Fibroblast of villous mesenchyme (primary cell): ENCODE measurements at regions not wholly inside any gene's neighbourhood (a gene's known extent, or its start where the extent isn't known, plus 50 kb on each side); places are given as distances from the start of the nearest gene placed in this dataset.

Experiments used
- DNase-seq: peaks from one replicate; pipeline ENCODE4 v3.0.0-alpha.2; 2010; ENCODE audit warnings: low read depth
- H3K4me3 ChIP-seq: 2 replicates; pipeline ENCODE4 v1.5.1; 2011; ENCODE audit warnings: low read depth, mild to moderate bottlenecking, low read length
- TF ChIP-seq, protein P1 (sequence below): IDR thresholded peaks from 2 replicates; pipeline ENCODE4 v1.5.1; 2012; ENCODE audit warnings: low read depth, mild to moderate bottlenecking, low read length; ENCODE audit not compliant: insufficient read depth

DNA sequence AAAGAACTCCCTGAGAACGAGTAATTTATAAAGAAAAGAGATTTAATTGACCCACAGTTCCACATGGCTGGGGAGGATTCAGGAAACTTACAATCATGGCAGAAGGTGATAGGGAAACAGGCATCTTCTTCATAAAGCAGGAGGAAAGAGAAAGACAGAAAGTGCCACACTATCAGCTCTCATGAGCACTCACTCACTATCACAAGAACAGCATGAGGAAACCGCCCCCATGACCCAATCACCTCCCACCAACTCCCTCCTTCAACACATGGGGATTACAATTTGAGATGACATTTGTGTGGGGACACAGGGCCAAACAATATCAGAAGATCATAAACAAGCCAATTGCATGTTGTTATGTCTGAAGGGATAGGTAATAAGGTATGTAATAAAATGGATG is 935.9 kb upstream of the COX7C start:
- TF ChIP-seq, protein P1, sequence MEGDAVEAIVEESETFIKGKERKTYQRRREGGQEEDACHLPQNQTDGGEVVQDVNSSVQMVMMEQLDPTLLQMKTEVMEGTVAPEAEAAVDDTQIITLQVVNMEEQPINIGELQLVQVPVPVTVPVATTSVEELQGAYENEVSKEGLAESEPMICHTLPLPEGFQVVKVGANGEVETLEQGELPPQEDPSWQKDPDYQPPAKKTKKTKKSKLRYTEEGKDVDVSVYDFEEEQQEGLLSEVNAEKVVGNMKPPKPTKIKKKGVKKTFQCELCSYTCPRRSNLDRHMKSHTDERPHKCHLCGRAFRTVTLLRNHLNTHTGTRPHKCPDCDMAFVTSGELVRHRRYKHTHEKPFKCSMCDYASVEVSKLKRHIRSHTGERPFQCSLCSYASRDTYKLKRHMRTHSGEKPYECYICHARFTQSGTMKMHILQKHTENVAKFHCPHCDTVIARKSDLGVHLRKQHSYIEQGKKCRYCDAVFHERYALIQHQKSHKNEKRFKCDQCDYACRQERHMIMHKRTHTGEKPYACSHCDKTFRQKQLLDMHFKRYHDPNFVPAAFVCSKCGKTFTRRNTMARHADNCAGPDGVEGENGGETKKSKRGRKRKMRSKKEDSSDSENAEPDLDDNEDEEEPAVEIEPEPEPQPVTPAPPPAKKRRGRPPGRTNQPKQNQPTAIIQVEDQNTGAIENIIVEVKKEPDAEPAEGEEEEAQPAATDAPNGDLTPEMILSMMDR, result no peak
- H3K4me3 ChIP-seq, result no peak overlapping the region

DNA sequence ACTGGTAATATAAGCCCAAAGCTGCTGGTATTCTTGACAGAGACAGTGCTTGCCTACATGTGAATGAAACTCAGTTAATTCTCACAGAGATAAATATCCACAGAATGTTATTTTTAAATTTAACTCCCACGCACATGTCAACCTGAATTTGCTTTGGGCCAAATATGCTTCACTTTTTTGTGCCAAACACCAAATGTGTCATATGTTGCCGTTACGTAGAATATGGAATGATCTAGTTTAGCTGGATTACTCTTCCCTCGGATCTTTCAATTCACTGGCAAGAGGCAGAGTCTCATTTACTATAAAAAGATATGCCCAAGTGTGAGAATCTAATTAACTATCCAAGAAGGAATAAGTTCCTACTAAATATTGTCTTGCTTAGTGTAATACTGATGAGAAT is 933.4 kb upstream of the COX7C start:
- TF ChIP-seq, protein P1, result no peak

More for the DNA sequence above, 935.9 kb upstream of the COX7C start:
- DNase-seq, result no peak

DNA sequence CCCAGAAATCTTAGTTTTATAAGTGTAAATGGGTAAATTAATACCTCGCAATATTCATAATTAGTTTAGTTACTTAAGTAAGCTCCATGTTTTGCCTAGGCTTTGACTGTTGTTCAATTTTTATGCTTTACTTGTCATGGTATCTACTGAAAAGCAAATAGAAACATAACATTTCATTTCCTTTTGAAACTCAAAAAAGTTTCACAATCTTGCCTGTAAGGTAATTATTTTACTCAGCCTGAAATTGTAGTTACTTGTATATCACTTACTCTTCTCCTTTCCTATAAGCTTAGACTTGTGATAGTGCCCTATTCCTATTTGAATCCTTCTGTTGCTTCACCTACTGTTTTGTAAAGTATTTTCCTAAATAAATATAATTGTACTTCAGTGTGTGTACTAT is 914.4 kb upstream of the COX7C start:
- DNase-seq, result no peak
- TF ChIP-seq, protein P1, result no peak
- H3K4me3 ChIP-seq, result no peak overlapping the region

More for the DNA sequence above, 933.4 kb upstream of the COX7C start:
- H3K4me3 ChIP-seq, result no peak overlapping the region
- no peak for DNase-seq

DNA sequence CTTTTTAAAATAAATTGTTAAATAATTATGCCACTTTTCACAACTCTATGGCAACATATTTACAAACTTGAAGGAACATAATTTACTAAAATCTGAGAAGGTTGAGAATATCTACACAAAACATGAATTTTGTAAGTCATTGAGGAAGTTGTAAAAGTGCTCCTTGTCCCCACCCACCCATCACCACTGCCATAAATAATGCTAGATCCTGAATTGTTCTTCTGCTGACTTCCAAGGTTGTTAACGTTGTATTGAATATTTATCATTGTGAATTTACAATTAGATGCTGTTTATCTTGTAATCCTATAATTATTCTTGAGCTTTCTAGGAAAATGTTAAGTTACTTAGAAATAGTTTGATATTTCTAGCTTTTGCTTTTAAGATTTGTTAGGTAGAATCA is 908.0 kb upstream of the COX7C start:
- no peak for DNase-seq
- no peak overlapping the region for H3K4me3 ChIP-seq
- TF ChIP-seq, protein P1, result no peak

DNA sequence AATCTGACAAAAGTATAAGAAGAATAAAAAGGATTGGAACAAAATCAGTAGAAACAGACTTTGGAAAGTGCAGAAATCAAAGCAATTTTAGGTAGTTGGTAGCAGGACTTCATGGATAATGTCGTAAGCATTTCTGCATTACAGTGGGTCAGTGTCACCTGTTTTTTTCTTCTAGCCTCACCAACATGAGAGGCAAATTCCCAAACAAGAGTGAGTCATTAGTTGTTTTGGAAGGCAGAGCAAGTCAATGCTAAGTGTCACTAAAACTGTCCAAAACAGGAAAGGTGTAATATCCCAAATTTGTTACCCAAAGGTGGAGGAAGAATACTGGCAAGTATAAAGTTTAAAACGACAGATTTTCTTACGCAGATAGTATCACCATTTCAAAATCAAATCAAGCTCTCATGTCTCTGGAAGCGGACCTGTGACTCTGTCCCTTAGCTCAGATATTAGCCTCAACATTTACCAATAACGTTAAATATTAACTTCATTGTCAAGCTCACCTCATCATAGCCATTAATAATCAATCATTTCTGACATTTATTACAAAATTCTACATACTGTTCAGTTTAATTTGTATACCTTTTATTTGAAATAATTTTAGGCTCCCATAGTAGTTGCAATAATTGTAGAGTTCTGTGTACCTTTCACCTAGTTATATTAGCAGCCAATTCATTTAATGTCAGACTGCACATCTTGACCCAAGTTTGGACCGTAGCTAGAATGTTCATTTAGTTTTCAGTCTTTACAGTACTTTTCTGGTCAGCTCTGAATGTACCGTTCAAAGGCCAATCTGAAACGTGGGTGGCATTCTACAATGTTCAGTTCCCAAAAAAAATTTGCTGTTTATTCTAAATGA is 901.2 kb upstream of the COX7C start:
- TF ChIP-seq, protein P1, result no peak
- no peak overlapping the region for H3K4me3 ChIP-seq
- no peak for DNase-seq

DNA sequence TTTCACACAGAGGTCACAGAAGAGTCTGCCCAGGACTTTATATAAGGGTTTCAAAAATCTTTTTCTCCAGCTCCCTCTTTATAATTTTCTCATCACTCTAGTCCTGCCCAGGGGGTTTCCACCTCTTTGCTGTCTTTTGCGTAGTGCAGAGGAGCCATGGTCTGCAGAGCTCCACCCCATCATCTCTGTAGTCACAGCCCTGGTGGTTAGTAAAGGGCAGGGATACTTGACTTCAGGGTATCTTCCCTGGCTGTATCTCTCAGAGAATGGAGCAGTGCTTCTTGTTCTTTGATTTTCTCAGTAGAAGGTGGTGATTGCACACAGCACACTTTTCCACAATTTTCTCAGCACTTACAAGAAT is 900.6 kb upstream of the COX7C start:
- H3K4me3 ChIP-seq, result no peak overlapping the region
- DNase-seq, result no peak
- TF ChIP-seq, protein P1, result no peak

DNA sequence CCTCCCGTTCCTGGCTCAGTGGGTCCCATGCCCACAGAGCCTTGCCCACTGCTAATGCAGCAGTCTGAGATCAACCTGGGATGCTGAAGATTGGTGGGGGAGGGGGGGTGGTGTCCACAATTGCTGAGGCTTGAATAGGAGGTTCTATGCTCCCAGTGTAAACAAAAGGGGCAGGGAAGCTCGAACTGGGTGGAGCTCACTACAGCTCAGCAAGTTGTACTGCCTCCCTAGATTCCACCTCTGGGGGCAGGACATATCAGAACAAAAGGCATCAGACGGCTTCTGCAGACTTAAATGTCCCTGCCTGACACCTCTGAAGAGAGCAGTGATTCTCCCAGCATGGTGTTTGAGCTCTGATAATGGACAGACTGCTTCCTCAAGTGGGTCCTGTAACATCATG is 885.6 kb upstream of the COX7C start:
- DNase-seq, result no peak
- TF ChIP-seq, protein P1, result no peak
- H3K4me3 ChIP-seq, result no peak overlapping the region
